Gastrocnemius medialis (tissue), 4 donors: ENCODE measurements at regions not wholly inside any gene's neighbourhood (a gene's known extent, or its start where the extent isn't known, plus 50 kb on each side); places are given as distances from the start of the nearest gene placed in this dataset.

Source experiments
- ATAC-seq, 2 donors: fragments of 150-250 bp; one replicate each; pipeline ENCODE4 v1.9.1; 2016
- DNase-seq, 2 donors: peaks; one replicate each; pipeline ENCODE4 v3.0.0-alpha.2; 2019
- H3K27ac ChIP-seq, 4 donors: fragments of 200-600 bp; sonication (generic); 1 replicate in 1 of 4; 2 replicates in 3 of 4; pipeline ENCODE4 v1.5.1; 2016 to 2018; ENCODE audit warnings: mild to moderate bottlenecking in 2 of 4, moderate library complexity in 1 of 4
- H3K27me3 ChIP-seq, 3 donors: fragments of 200-600 bp; sonication (generic) in 2 of 3; 1 replicate in 1 of 3; 2 replicates in 2 of 3; pipeline versions ENCODE4 v1.5.1 to v1.6.0; 2016 to 2019; ENCODE audit warnings: mild to moderate bottlenecking in 1 of 3, moderate library complexity in 1 of 3
- H3K36me3 ChIP-seq, 2 donors: fragments of 200-600 bp; sonication (generic) in 1 of 2; one replicate each; pipeline ENCODE4 v1.5.1; 2017 to 2018
- H3K4me1 ChIP-seq, 2 donors: fragments of 200-600 bp; sonication (generic) in 1 of 2; one replicate each; pipeline ENCODE4 v1.5.1; 2016 to 2017; ENCODE audit warnings: mild to moderate bottlenecking in 2 of 2
- H3K4me3 ChIP-seq, 4 donors: fragments of 200-600 bp; sonication (generic) in 3 of 4; 1 replicate in 1 of 4; 2 replicates in 3 of 4; pipeline ENCODE4 v1.5.1; 2016 to 2019; ENCODE audit warnings: mild to moderate bottlenecking in 2 of 4
- H3K9me3 ChIP-seq, 3 donors: fragments of 200-600 bp; sonication (generic) in 2 of 3; 1 replicate in 1 of 3; 2 replicates in 2 of 3; pipeline ENCODE4 v1.5.1; 2016 to 2019
- CTCF ChIP-seq, 5 experiments: fragments of 450-650 bp in 3 of 5; fragments of 200-600 bp in 2 of 5; sonication (generic) in 2 of 5; IDR thresholded peaks in 4 of 5; conservative IDR thresholded peaks in 1 of 5; 1 replicate in 4 of 5; 2 replicates in 1 of 5; pipeline ENCODE4 v1.5.1; 2016 to 2019; ENCODE audit warnings: antibody characterized with exemption in 5 of 5, mild to moderate bottlenecking in 3 of 5, moderate library complexity in 3 of 5
- POLR2A ChIP-seq, 2 donors: fragments of 450-650 bp; IDR thresholded peaks; one replicate each; pipeline ENCODE4 v1.6.1; 2017; ENCODE audit warnings: antibody characterized with exemption in 2 of 2, mild to moderate bottlenecking in 2 of 2, moderate library complexity in 2 of 2
- in situ Hi-C, 4 donors: fragments of 200-750 bp; cut with MboI; loops; one replicate each; pipeline versions ENCODE4 v1.15.0 to v1.8.0; 2017; ENCODE audit warnings: low sequenced_read_pairs in 4 of 4
- intact Hi-C: fragments of 100-400 bp; cut with DNase I; formaldehyde crosslinking; loops from one replicate; pipeline ENCODE4 v1.15.1; 2023; ENCODE audit warnings: low total_unique reads

GRCh38 chr9:107609547-107609946, 120.0 kb upstream of the KLF4 start:
- H3K36me3 ChIP-seq = no peaks in the 10 kb centered on the region
- intact Hi-C loops = loop anchor here (10.0 kb wide), 1 partner anchor 55 kb away; no protein-coding TSS in a partner anchor
- ATAC-seq (no peak), DNase-seq (no peak)
- TF ChIP-seq POLR2A (IDR thresholded peaks at IDR 0.05) = no peak
- no peak for TF ChIP-seq CTCF (IDR thresholded peaks at IDR 0.05 in 4 of 5, conservative IDR thresholded peaks at IDR 0.05 in 1 of 5)
- H3K4me1 ChIP-seq = no peaks in the 10 kb centered on the region
- H3K9me3 ChIP-seq = no peaks in the 10 kb centered on the region
- in situ Hi-C loops = no loop called here
- H3K4me3 ChIP-seq = no peak overlapping the region
- H3K27me3 ChIP-seq = no peaks in the 10 kb centered on the region
- no peak overlapping the region for H3K27ac ChIP-seq

- no peak overlapping the region for H3K27ac ChIP-seq
- no peaks in the 10 kb centered on the region for H3K36me3 ChIP-seq
- intact Hi-C loops = loop anchor here (10.0 kb wide), 1 partner anchor 59 kb away; no protein-coding TSS in a partner anchor
- in situ Hi-C loops = no loop called here
- no peaks in the 10 kb centered on the region for H3K27me3 ChIP-seq
- H3K4me3 ChIP-seq = no peak overlapping the region
- TF ChIP-seq CTCF (IDR thresholded peaks at IDR 0.05 in 4 of 5, conservative IDR thresholded peaks at IDR 0.05 in 1 of 5) (no peak), POLR2A (IDR thresholded peaks at IDR 0.05) (no peak)
- H3K4me1 ChIP-seq = no peaks in the 10 kb centered on the region
- DNase-seq (no peak), ATAC-seq (no peak)
- no peaks in the 10 kb centered on the region for H3K9me3 ChIP-seq
These were observed 116.7 kb upstream of the KLF4 start for GRCh38 chr9:107606149-107606790.

GRCh38 chr9:107605041-107605440, 115.5 kb upstream of the KLF4 start:
- ATAC-seq (no peak), DNase-seq (no peak)
- Histone ChIP-seq H3K36me3 (no peaks in the 10 kb centered on the region), H3K4me3 (no peak overlapping the region), H3K27ac (no peak overlapping the region), H3K4me1 (no peaks in the 10 kb centered on the region), H3K9me3 (no peaks in the 10 kb centered on the region), H3K27me3 (no peaks in the 10 kb centered on the region)
- no peak for TF ChIP-seq POLR2A (IDR thresholded peaks at IDR 0.05)
- TF ChIP-seq CTCF (IDR thresholded peaks at IDR 0.05 in 4 of 5, conservative IDR thresholded peaks at IDR 0.05 in 1 of 5) = no peak
- intact Hi-C loops (loop anchor here (10.0 kb wide), 1 partner anchor 60 kb away; no protein-coding TSS in a partner anchor), in situ Hi-C loops (no loop called here)

- DNase-seq (no peak), ATAC-seq (no peak)
- no peak for TF ChIP-seq POLR2A (IDR thresholded peaks at IDR 0.05)
- no peak for TF ChIP-seq CTCF (IDR thresholded peaks at IDR 0.05 in 4 of 5, conservative IDR thresholded peaks at IDR 0.05 in 1 of 5)
- no peak overlapping the region for H3K4me3 ChIP-seq
- in situ Hi-C loops (no loop called here), intact Hi-C loops (loop anchor here (10.0 kb wide), 1 partner anchor 62 kb away; no protein-coding TSS in a partner anchor)
- no peaks in the 10 kb centered on the region for H3K36me3 ChIP-seq
- no peaks in the 10 kb centered on the region for H3K9me3 ChIP-seq
- no peak overlapping the region for H3K27ac ChIP-seq
- no peaks in the 10 kb centered on the region for H3K27me3 ChIP-seq
- H3K4me1 ChIP-seq = no peaks in the 10 kb centered on the region
These were observed 113.7 kb upstream of the KLF4 start for GRCh38 chr9:107603281-107603680.
